ENCODE measurements at regions not wholly inside any gene's neighbourhood (a gene's known extent, or its start where the extent isn't known, plus 50 kb on each side); places are given as distances from the start of the nearest gene placed in this dataset.

GRCh38 chr4:184309241-184310170 lies 91.8 kb upstream of the ENPP6 start:
- no peaks in the 10 kb centered on the region for H3K9me3 Mint-ChIP-seq (ENCODE audit: unreplicated experiment)
- peak overlapping the region; percentile 4 for H3K4me3 Mint-ChIP-seq (ENCODE audit: unreplicated experiment)
- H3K36me3 Mint-ChIP-seq (ENCODE audit: low read depth, unreplicated experiment): peaks cover 5% of the 10 kb centered on the region
- no peak for TF ChIP-seq CTCF (IDR thresholded peaks at IDR 0.05; ENCODE audit: unreplicated experiment)
- H3K27ac Mint-ChIP-seq (ENCODE audit: unreplicated experiment): no peak overlapping the region
- peaks cover 5% of the 10 kb centered on the region for H3K27me3 Mint-ChIP-seq (ENCODE audit: unreplicated experiment)
- no peak for DNase-seq (ENCODE audit: low spot score)
- H3K4me1 Mint-ChIP-seq (ENCODE audit: unreplicated experiment): peaks cover 3% of the 10 kb centered on the region

GRCh38 chr4:184306949-184307348 lies 89.3 kb upstream of the ENPP6 start:
- H3K4me1 Mint-ChIP-seq (ENCODE audit: unreplicated experiment): peaks cover 3% of the 10 kb centered on the region
- H3K36me3 Mint-ChIP-seq (ENCODE audit: low read depth, unreplicated experiment): peaks cover 5% of the 10 kb centered on the region
- H3K9me3 Mint-ChIP-seq (ENCODE audit: unreplicated experiment): no peaks in the 10 kb centered on the region
- H3K4me3 Mint-ChIP-seq (ENCODE audit: unreplicated experiment): no peak overlapping the region
- peaks cover 6% of the 10 kb centered on the region for H3K27me3 Mint-ChIP-seq (ENCODE audit: unreplicated experiment)
- H3K27ac Mint-ChIP-seq (ENCODE audit: unreplicated experiment): no peak overlapping the region
- no peak for TF ChIP-seq CTCF (IDR thresholded peaks at IDR 0.05; ENCODE audit: unreplicated experiment)
- DNase-seq (ENCODE audit: low spot score): no peak

GRCh38 chr4:184306470-184306869 lies 88.8 kb upstream of the ENPP6 start:
- Mint-ChIP-seq H3K36me3 (ENCODE audit: low read depth, unreplicated experiment) (peaks cover 5% of the 10 kb centered on the region), H3K4me1 (ENCODE audit: unreplicated experiment) (peaks cover 3% of the 10 kb centered on the region), H3K27ac (ENCODE audit: unreplicated experiment) (no peak overlapping the region), H3K27me3 (ENCODE audit: unreplicated experiment) (peaks cover 5% of the 10 kb centered on the region), H3K4me3 (ENCODE audit: unreplicated experiment) (no peak overlapping the region), H3K9me3 (ENCODE audit: unreplicated experiment) (no peaks in the 10 kb centered on the region)
- DNase-seq (ENCODE audit: low spot score): no peak
- no peak for TF ChIP-seq CTCF (IDR thresholded peaks at IDR 0.05; ENCODE audit: unreplicated experiment)

GRCh38 chr4:184300816-184301215 lies 83.1 kb upstream of the ENPP6 start:
- TF ChIP-seq CTCF (IDR thresholded peaks at IDR 0.05; ENCODE audit: unreplicated experiment): no peak
- Mint-ChIP-seq H3K27me3 (ENCODE audit: unreplicated experiment) (peaks cover 1% of the 10 kb centered on the region), H3K27ac (ENCODE audit: unreplicated experiment) (no peak overlapping the region), H3K36me3 (ENCODE audit: low read depth, unreplicated experiment) (no peaks in the 10 kb centered on the region), H3K4me3 (ENCODE audit: unreplicated experiment) (no peak overlapping the region), H3K4me1 (ENCODE audit: unreplicated experiment) (peaks cover 8% of the 10 kb centered on the region), H3K9me3 (ENCODE audit: unreplicated experiment) (no peaks in the 10 kb centered on the region)
- DNase-seq (ENCODE audit: low spot score): no peak

GRCh38 chr4:184298254-184298653 lies 80.6 kb upstream of the ENPP6 start:
- Mint-ChIP-seq H3K9me3 (ENCODE audit: unreplicated experiment) (no peaks in the 10 kb centered on the region), H3K27ac (ENCODE audit: unreplicated experiment) (peak overlapping the region; percentile 77), H3K4me1 (ENCODE audit: unreplicated experiment) (peaks cover 8% of the 10 kb centered on the region), H3K27me3 (ENCODE audit: unreplicated experiment) (peaks cover 7% of the 10 kb centered on the region), H3K4me3 (ENCODE audit: unreplicated experiment) (no peak overlapping the region), H3K36me3 (ENCODE audit: low read depth, unreplicated experiment) (no peaks in the 10 kb centered on the region)
- no peak for TF ChIP-seq CTCF (IDR thresholded peaks at IDR 0.05; ENCODE audit: unreplicated experiment)
- no peak for DNase-seq (ENCODE audit: low spot score)
